Osteocyte (in vitro differentiated cells): ENCODE measurements at regions not wholly inside any gene's neighbourhood (a gene's known extent, or its start where the extent isn't known, plus 50 kb on each side); places are given as distances from the start of the nearest gene placed in this dataset.

ENCODE experiments used
- DNase-seq: peaks from one replicate; pipeline ENCODE4 v3.0.0; 2021; ENCODE audit warnings: mixed read lengths; ENCODE audit not compliant: unreplicated experiment; ENCODE audit errors: extremely low spot score
- H3K27ac Mint-ChIP-seq: one replicate; pipeline ENCODE4 v1.8.0; 2021; ENCODE audit warnings: mild to moderate bottlenecking, mixed read lengths; ENCODE audit not compliant: unreplicated experiment
- H3K27me3 Mint-ChIP-seq: one replicate; pipeline ENCODE4 v1.8.0; 2021; ENCODE audit warnings: mixed read lengths; ENCODE audit not compliant: unreplicated experiment
- H3K36me3 Mint-ChIP-seq: one replicate; pipeline ENCODE4 v1.8.0; 2021; ENCODE audit warnings: mixed read lengths; ENCODE audit not compliant: unreplicated experiment
- H3K4me1 Mint-ChIP-seq: one replicate; pipeline ENCODE4 v1.8.0; 2021; ENCODE audit warnings: mixed read lengths; ENCODE audit not compliant: unreplicated experiment
- H3K4me3 Mint-ChIP-seq: one replicate; pipeline ENCODE4 v1.8.0; 2021; ENCODE audit warnings: mild to moderate bottlenecking, moderate library complexity, mixed read lengths; ENCODE audit not compliant: unreplicated experiment
- H3K9me3 Mint-ChIP-seq: one replicate; pipeline ENCODE4 v1.8.0; 2021; ENCODE audit warnings: mixed read lengths; ENCODE audit not compliant: unreplicated experiment
- TF ChIP-seq, protein P1 (sequence below): fragments of 200-600 bp; sonication (generic); IDR thresholded peaks from 2 replicates; pipeline ENCODE4 v1.5.0; 2021; ENCODE audit warnings: antibody characterized with exemption, mild to moderate bottlenecking, moderate library complexity

- peaks cover 13% of the 10 kb centered on the region for H3K9me3 Mint-ChIP-seq
- no peaks in the 10 kb centered on the region for H3K27me3 Mint-ChIP-seq
- H3K4me3 Mint-ChIP-seq, result no peak overlapping the region
- H3K27ac Mint-ChIP-seq, result no peak overlapping the region
- no peak for DNase-seq
- TF ChIP-seq, protein P1, sequence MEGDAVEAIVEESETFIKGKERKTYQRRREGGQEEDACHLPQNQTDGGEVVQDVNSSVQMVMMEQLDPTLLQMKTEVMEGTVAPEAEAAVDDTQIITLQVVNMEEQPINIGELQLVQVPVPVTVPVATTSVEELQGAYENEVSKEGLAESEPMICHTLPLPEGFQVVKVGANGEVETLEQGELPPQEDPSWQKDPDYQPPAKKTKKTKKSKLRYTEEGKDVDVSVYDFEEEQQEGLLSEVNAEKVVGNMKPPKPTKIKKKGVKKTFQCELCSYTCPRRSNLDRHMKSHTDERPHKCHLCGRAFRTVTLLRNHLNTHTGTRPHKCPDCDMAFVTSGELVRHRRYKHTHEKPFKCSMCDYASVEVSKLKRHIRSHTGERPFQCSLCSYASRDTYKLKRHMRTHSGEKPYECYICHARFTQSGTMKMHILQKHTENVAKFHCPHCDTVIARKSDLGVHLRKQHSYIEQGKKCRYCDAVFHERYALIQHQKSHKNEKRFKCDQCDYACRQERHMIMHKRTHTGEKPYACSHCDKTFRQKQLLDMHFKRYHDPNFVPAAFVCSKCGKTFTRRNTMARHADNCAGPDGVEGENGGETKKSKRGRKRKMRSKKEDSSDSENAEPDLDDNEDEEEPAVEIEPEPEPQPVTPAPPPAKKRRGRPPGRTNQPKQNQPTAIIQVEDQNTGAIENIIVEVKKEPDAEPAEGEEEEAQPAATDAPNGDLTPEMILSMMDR, result no peak
- H3K36me3 Mint-ChIP-seq, result no peaks in the 10 kb centered on the region
- peaks cover 19% of the 10 kb centered on the region for H3K4me1 Mint-ChIP-seq
These were observed 530.1 kb upstream of the ATP2B1 start for GRCh38 chr12:90238663-90239271.

GRCh38 chr12:90237841-90238240, 529.2 kb upstream of the ATP2B1 start:
- Mint-ChIP-seq H3K9me3 (peaks cover 13% of the 10 kb centered on the region), H3K27ac (no peak overlapping the region), H3K27me3 (no peaks in the 10 kb centered on the region), H3K4me3 (no peak overlapping the region), H3K4me1 (peaks cover 19% of the 10 kb centered on the region), H3K36me3 (no peaks in the 10 kb centered on the region)
- TF ChIP-seq, protein P1, result no peak
- no peak for DNase-seq

DNA sequence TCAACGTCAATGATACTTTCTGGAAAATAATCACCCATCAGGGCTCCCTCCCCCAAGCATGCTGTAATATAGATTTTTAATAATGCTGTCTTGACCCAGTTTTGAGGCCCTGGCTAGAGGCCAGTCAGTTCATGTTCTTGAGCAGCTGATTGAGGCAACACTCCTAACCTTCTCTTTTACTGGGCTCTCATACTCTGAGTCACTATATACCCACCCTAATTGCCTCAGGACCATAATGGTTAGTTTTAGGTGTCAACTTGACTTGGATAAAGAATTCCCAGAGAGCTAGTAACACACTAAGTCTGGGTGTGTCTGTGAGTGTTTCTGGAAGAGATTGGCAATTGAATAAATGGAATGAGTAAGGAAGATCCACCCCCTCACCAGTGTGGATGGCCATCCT, 527.0 kb upstream of the ATP2B1 start:
- Mint-ChIP-seq H3K27me3 (no peaks in the 10 kb centered on the region), H3K36me3 (no peaks in the 10 kb centered on the region), H3K9me3 (peaks cover 13% of the 10 kb centered on the region), H3K27ac (peak overlapping the region; percentile 4), H3K4me1 (peaks cover 19% of the 10 kb centered on the region), H3K4me3 (no peak overlapping the region)
- DNase-seq, result no peak
- TF ChIP-seq, protein P1, result no peak

DNA sequence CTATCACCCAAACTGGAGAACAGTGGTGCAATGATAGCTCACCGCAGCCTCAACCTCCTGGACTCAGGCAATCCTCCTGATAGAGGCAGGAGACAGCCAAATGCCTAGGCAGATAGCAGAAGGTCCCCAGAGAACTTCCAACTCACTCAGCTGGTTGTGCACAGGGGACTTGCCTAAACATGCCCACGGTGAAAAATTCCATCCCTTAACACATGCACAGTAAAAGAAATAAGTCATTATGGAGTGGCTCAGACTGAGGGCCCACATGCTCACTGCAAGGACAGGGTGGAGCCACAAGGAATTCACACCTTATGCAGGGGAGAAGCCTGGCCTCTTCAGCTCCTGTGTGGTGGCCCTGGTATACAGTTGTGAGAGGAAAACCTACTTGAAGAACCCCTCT, 525.8 kb upstream of the ATP2B1 start:
- Mint-ChIP-seq H3K9me3 (peaks cover 13% of the 10 kb centered on the region), H3K27ac (peak overlapping the region; percentile 54), H3K27me3 (no peaks in the 10 kb centered on the region), H3K36me3 (no peaks in the 10 kb centered on the region), H3K4me1 (peaks cover 28% of the 10 kb centered on the region), H3K4me3 (no peak overlapping the region)
- no peak for DNase-seq
- TF ChIP-seq, protein P1, result no peak

- Mint-ChIP-seq H3K27me3 (no peaks in the 10 kb centered on the region), H3K4me3 (no peak overlapping the region), H3K9me3 (peaks cover 13% of the 10 kb centered on the region), H3K4me1 (peaks cover 36% of the 10 kb centered on the region), H3K36me3 (no peaks in the 10 kb centered on the region), H3K27ac (no peak overlapping the region)
- TF ChIP-seq, protein P1, result no peak
- no peak for DNase-seq
These were observed 524.8 kb upstream of the ATP2B1 start for GRCh38 chr12:90233168-90234100.
